ENCODE measurements at regions not wholly inside any gene's neighbourhood (a gene's known extent, or its start where the extent isn't known, plus 50 kb on each side); places are given as distances from the start of the nearest gene placed in this dataset.
A peak's percentile ranks its signal among the peaks of the same experiment; 100 is the strongest.

- BruUV-seq (replicated peaks), result no TSS peak
- ChIA-PET POLR2A (no interaction called here), CTCF (ENCODE audit: low intra/inter-chr PET ratio) (no interaction called here)
- Histone ChIP-seq H3K36me3 (ENCODE audit: control insufficient read depth, insufficient read depth, low read length) (no peaks in the 10 kb centered on the region), H3K9ac (ENCODE audit: insufficient read depth in 1 of 2, low read depth in 2 of 2, low read length in 2 of 2) (no peak overlapping the region), H3K79me2 (ENCODE audit: control insufficient read depth, insufficient read depth, low read length) (no peaks in the 10 kb centered on the region), H3K9me3 (replicated peaks; ENCODE audit: control insufficient read depth, insufficient read depth, low read depth, low read length) (no peaks in the 10 kb centered on the region; the same call in 1 of the 2 replicates), H3K27ac (ENCODE audit: extremely low read depth, low read depth, low read length) (no peak overlapping the region), H2AFZ (ENCODE audit: low read depth, low read length) (no peak overlapping the region), H3K4me2 (ENCODE audit: insufficient read depth, low read length) (no peak overlapping the region), H3K27me3 (ENCODE audit: control insufficient read depth in 2 of 2, insufficient read depth in 2 of 2, low read length in 2 of 2) (no peaks in the 10 kb centered on the region), H4K20me1 (replicated peaks; ENCODE audit: control insufficient read depth, insufficient read depth, low read length) (no peaks in the 10 kb centered on the region), H3K4me3 (no peak overlapping the region), H3K4me1 (replicated peaks in 1 of 2; ENCODE audit: control insufficient read depth in 2 of 2, insufficient read depth in 2 of 2, low read length in 2 of 2) (no peaks in the 10 kb centered on the region), H3K9me1 (ENCODE audit: control insufficient read depth, insufficient read depth, low read length) (no peaks in the 10 kb centered on the region)
- FAIRE-seq (no peak), DNase-seq (ENCODE audit: extremely low read depth in 1 of 4, low spot score in 3 of 4) (no peak), ATAC-seq (no peak)
- in situ Hi-C loops (cut with MboI) (no loop called here), intact Hi-C loops (cut with micrococcal nuclease) (no loop called here)
- TF ChIP-seq POLR2AphosphoS5 (IDR thresholded peaks at IDR 0.05; ENCODE audit: control insufficient read depth, insufficient read depth, low read depth, low read length) (no peak), MAFG (tag; conservative IDR thresholded peaks at IDR 0.05) (peak; percentile 29; the same call in 1 of the 2 replicates), ZBTB17 (CRISPR knock-in tag; IDR thresholded peaks at IDR 0.05) (no peak), ZNF316 (IDR thresholded peaks at IDR 0.05) (peak; percentile 65), C11orf30 (IDR thresholded peaks at IDR 0.05; ENCODE audit: low read depth) (peak; percentile 56; the same call in 1 of the 2 replicates), ZNF311 (CRISPR knock-in tag; IDR thresholded peaks at IDR 0.05) (no peak), RHOXF2B (CRISPR knock-in tag; conservative IDR thresholded peaks at IDR 0.05) (no peak)
- TF ChIP-seq, protein P1, sequence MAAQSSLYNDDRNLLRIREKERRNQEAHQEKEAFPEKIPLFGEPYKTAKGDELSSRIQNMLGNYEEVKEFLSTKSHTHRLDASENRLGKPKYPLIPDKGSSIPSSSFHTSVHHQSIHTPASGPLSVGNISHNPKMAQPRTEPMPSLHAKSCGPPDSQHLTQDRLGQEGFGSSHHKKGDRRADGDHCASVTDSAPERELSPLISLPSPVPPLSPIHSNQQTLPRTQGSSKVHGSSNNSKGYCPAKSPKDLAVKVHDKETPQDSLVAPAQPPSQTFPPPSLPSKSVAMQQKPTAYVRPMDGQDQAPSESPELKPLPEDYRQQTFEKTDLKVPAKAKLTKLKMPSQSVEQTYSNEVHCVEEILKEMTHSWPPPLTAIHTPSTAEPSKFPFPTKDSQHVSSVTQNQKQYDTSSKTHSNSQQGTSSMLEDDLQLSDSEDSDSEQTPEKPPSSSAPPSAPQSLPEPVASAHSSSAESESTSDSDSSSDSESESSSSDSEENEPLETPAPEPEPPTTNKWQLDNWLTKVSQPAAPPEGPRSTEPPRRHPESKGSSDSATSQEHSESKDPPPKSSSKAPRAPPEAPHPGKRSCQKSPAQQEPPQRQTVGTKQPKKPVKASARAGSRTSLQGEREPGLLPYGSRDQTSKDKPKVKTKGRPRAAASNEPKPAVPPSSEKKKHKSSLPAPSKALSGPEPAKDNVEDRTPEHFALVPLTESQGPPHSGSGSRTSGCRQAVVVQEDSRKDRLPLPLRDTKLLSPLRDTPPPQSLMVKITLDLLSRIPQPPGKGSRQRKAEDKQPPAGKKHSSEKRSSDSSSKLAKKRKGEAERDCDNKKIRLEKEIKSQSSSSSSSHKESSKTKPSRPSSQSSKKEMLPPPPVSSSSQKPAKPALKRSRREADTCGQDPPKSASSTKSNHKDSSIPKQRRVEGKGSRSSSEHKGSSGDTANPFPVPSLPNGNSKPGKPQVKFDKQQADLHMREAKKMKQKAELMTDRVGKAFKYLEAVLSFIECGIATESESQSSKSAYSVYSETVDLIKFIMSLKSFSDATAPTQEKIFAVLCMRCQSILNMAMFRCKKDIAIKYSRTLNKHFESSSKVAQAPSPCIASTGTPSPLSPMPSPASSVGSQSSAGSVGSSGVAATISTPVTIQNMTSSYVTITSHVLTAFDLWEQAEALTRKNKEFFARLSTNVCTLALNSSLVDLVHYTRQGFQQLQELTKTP (IDR thresholded peaks at IDR 0.05; ENCODE audit: low read depth in 1 of 2, partially characterized antibody in 2 of 2), result no peak
- TF ChIP-seq, protein P2, sequence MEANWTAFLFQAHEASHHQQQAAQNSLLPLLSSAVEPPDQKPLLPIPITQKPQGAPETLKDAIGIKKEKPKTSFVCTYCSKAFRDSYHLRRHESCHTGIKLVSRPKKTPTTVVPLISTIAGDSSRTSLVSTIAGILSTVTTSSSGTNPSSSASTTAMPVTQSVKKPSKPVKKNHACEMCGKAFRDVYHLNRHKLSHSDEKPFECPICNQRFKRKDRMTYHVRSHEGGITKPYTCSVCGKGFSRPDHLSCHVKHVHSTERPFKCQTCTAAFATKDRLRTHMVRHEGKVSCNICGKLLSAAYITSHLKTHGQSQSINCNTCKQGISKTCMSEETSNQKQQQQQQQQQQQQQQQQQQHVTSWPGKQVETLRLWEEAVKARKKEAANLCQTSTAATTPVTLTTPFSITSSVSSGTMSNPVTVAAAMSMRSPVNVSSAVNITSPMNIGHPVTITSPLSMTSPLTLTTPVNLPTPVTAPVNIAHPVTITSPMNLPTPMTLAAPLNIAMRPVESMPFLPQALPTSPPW (CRISPR knock-in tag; IDR thresholded peaks at IDR 0.05), result no peak
These were observed 595.7 kb upstream of the HS6ST1 start for GRCh38 chr2:128914320-128914719.
